SK-N-SH (cell line): ENCODE measurements at regions not wholly inside any gene's neighbourhood (a gene's known extent, or its start where the extent isn't known, plus 50 kb on each side); places are given as distances from the start of the nearest gene placed in this dataset.

Experiments used
- CTCF ChIA-PET: fragments of 300-600, 350-600 bp; formaldehyde crosslinking; extraction: SDS; loops from one replicate; lab custom pipeline; 2021; lab: Yijun Ruan, JAX
- POLR2A ChIA-PET: fragments of 350-600 bp; sonication (Branson Sonifier 250); formaldehyde crosslinking; extraction: SDS; loops from one replicate; lab custom pipeline; 2020; ENCODE audit warnings: antibody characterized with exemption, inconsistent platforms; lab: Yijun Ruan, JAX
- DNase-seq: peaks from one replicate; pipeline ENCODE4 v3.0.0; 2012
- H2AFZ ChIP-seq: fragments of 200-600 bp; sonication (generic); 2 replicates; pipeline ENCODE4 v1.8.1; 2016; ENCODE audit warnings: antibody characterized with exemption, mild to moderate bottlenecking, low read depth
- H3F3A ChIP-seq: fragments of 200-600 bp; sonication (generic); replicated peaks from 2 replicates; pipeline ENCODE3; 2016; ENCODE audit warnings: antibody characterized with exemption, mild to moderate bottlenecking; ENCODE audit not compliant: insufficient read depth
- H3K27ac ChIP-seq, 2 experiments: fragments of 200-500 bp in 1 of 2; fragments of 200-600 bp in 1 of 2; sonication (Bioruptor generic) in 1 of 2; sonication (generic), shearing (Covaris generic) in 1 of 2; 2 replicates each; pipeline versions ENCODE4 v1.5.1 to v1.6.1; 2014 to 2016; ENCODE audit warnings: low read depth in 2 of 2, inconsistent platforms in 1 of 2, low read length in 1 of 2, mild to moderate bottlenecking in 1 of 2, mixed read lengths in 1 of 2
- H3K27me3 ChIP-seq: fragments of 200-600 bp; sonication (generic), shearing (Covaris generic); 2 replicates; pipeline ENCODE4 v1.6.1; 2016; ENCODE audit warnings: mixed run types; ENCODE audit not compliant: insufficient read depth
- H3K36me3 ChIP-seq, 2 experiments: fragments of 200-500 bp in 1 of 2; fragments of 200-600 bp in 1 of 2; sonication (Bioruptor generic) in 1 of 2; sonication (generic) in 1 of 2; replicated peaks in 1 of 2; 2 replicates each; pipeline versions ENCODE3 to v1.5.1; 2014 to 2016; ENCODE audit warnings: low read length in 1 of 2, mild to moderate bottlenecking in 1 of 2; ENCODE audit not compliant: insufficient read depth in 2 of 2, control insufficient read depth in 1 of 2
- H3K4me1 ChIP-seq, 2 experiments: fragments of 200-500 bp in 1 of 2; fragments of 200-600 bp in 1 of 2; sonication (Bioruptor generic) in 1 of 2; sonication (generic), shearing (Covaris generic) in 1 of 2; 2 replicates each; pipeline versions ENCODE4 v1.5.1 to v1.6.1; 2014 to 2016; ENCODE audit warnings: low read depth in 1 of 2, low read length in 1 of 2, mixed run types in 1 of 2; ENCODE audit not compliant: insufficient read depth in 2 of 2, control insufficient read depth in 1 of 2
- H3K4me2 ChIP-seq: fragments of 200-600 bp; sonication (generic), shearing (Covaris generic); 2 replicates; pipeline ENCODE4 v1.6.1; 2017; ENCODE audit warnings: mixed run types
- H3K4me3 ChIP-seq, 2 experiments: fragments of 200-500 bp in 1 of 2; fragments of 200-600 bp in 1 of 2; sonication (Bioruptor generic) in 1 of 2; sonication (generic), shearing (Covaris generic) in 1 of 2; 2 replicates each; pipeline versions ENCODE4 v1.5.1 to v1.8.1; 2014 to 2016; ENCODE audit warnings: low read depth in 2 of 2, inconsistent platforms in 1 of 2, low read length in 1 of 2, mild to moderate bottlenecking in 1 of 2, mixed read lengths in 1 of 2, moderate library complexity in 1 of 2
- H3K79me2 ChIP-seq: fragments of 200-600 bp; sonication (generic); 2 replicates; pipeline ENCODE4 v1.8.1; 2017; ENCODE audit warnings: mild to moderate bottlenecking; ENCODE audit not compliant: insufficient read depth
- H3K9ac ChIP-seq: fragments of 200-600 bp; sonication (generic); 2 replicates; pipeline ENCODE4 v1.6.1; 2017; ENCODE audit warnings: mixed run types
- H3K9me2 ChIP-seq: fragments of 200-600 bp; sonication (generic); 2 replicates; pipeline ENCODE4 v1.6.1; 2017; ENCODE audit warnings: mixed run types
- H3K9me3 ChIP-seq: fragments of 200-600 bp; sonication (generic); 2 replicates; pipeline ENCODE4 v1.6.1; 2017; ENCODE audit warnings: mixed run types, mild to moderate bottlenecking, moderate library complexity
- H4K20me1 ChIP-seq: fragments of 200-600 bp; sonication (generic); 2 replicates; pipeline ENCODE4 v1.6.1; 2017; ENCODE audit warnings: mild to moderate bottlenecking, mixed run types; ENCODE audit not compliant: insufficient read depth
- FOSL2 ChIP-seq: IDR thresholded peaks from 2 replicates; pipeline ENCODE4 v1.4.0; 2012; ENCODE audit warnings: low read depth, mild to moderate bottlenecking, moderate library complexity, borderline replicate concordance
- FOXJ3 ChIP-seq: sonication (generic); formaldehyde crosslinking; IDR thresholded peaks from 2 replicates; pipeline ENCODE4 v1.5.1; 2020; ENCODE audit warnings: mild to moderate bottlenecking, missing genetic modification reagents
- GABPA ChIP-seq: IDR thresholded peaks from 2 replicates; pipeline ENCODE4 v1.4.0; 2012; ENCODE audit warnings: low read depth, mild to moderate bottlenecking
- JUND ChIP-seq: IDR thresholded peaks from 2 replicates; pipeline ENCODE4 v1.4.0; 2012
- NRF1 ChIP-seq: IDR thresholded peaks from 2 replicates; pipeline ENCODE4 v1.6.1; 2012; ENCODE audit warnings: low read depth, mild to moderate bottlenecking, low read length
- PBX3 ChIP-seq: IDR thresholded peaks from 2 replicates; pipeline ENCODE4; 2012
- RAD21 ChIP-seq: IDR thresholded peaks from 2 replicates; pipeline ENCODE4 v1.6.1; 2012; ENCODE audit warnings: mild to moderate bottlenecking, low read length
- RXRA ChIP-seq: IDR thresholded peaks from 2 replicates; pipeline ENCODE4 v1.4.0; 2012; ENCODE audit warnings: low read depth, mild to moderate bottlenecking, borderline replicate concordance
- TAF1 ChIP-seq: IDR thresholded peaks from 2 replicates; pipeline ENCODE4 v1.6.1; 2012; ENCODE audit warnings: low read depth, mild to moderate bottlenecking, low read length, moderate library complexity, borderline replicate concordance
- WGBS: methylation state at CpG from one replicate; pipeline ENCODE4 v1.1.6; 2017; ENCODE audit warnings: low lambda C conversion rate; 5-methylcytosine and 5-hydroxymethylcytosine counted together
- TF ChIP-seq, protein P1 (sequence below): IDR thresholded peaks from 2 replicates; pipeline ENCODE4 v1.6.1; 2012; ENCODE audit warnings: mild to moderate bottlenecking, low read depth, low read length, moderate library complexity
- TF ChIP-seq, protein P2 (sequence below): fragments of 150-350 bp; IDR thresholded peaks from 2 replicates; pipeline ENCODE4 v1.6.1; 2016; ENCODE audit warnings: mild to moderate bottlenecking, low read depth, low read length

GRCh38 chr20:50264534-50265145 lies 74.0 kb downstream of the CEBPB start:
- Histone ChIP-seq H3K9ac (no peak overlapping the region), H4K20me1 (no peaks in the 10 kb centered on the region), H3K9me2 (no peaks in the 10 kb centered on the region), H2AFZ (no peak overlapping the region), H3K4me1 (no peaks in the 10 kb centered on the region), H3K4me2 (no peak overlapping the region), H3K36me3 (no peaks in the 10 kb centered on the region), H3K79me2 (no peaks in the 10 kb centered on the region), H3K27ac (no peak overlapping the region), H3F3A (no peaks in the 10 kb centered on the region), H3K4me3 (no peak overlapping the region), H3K27me3 (no peaks in the 10 kb centered on the region), H3K9me3 (no peaks in the 10 kb centered on the region)
- TF ChIP-seq JUND (no peak), PBX3 (no peak), NRF1 (no peak), FOXJ3 (no peak), TAF1 (no peak), RAD21 (no peak), GABPA (no peak), RXRA (no peak), FOSL2 (no peak)
- TF ChIP-seq, protein P1, sequence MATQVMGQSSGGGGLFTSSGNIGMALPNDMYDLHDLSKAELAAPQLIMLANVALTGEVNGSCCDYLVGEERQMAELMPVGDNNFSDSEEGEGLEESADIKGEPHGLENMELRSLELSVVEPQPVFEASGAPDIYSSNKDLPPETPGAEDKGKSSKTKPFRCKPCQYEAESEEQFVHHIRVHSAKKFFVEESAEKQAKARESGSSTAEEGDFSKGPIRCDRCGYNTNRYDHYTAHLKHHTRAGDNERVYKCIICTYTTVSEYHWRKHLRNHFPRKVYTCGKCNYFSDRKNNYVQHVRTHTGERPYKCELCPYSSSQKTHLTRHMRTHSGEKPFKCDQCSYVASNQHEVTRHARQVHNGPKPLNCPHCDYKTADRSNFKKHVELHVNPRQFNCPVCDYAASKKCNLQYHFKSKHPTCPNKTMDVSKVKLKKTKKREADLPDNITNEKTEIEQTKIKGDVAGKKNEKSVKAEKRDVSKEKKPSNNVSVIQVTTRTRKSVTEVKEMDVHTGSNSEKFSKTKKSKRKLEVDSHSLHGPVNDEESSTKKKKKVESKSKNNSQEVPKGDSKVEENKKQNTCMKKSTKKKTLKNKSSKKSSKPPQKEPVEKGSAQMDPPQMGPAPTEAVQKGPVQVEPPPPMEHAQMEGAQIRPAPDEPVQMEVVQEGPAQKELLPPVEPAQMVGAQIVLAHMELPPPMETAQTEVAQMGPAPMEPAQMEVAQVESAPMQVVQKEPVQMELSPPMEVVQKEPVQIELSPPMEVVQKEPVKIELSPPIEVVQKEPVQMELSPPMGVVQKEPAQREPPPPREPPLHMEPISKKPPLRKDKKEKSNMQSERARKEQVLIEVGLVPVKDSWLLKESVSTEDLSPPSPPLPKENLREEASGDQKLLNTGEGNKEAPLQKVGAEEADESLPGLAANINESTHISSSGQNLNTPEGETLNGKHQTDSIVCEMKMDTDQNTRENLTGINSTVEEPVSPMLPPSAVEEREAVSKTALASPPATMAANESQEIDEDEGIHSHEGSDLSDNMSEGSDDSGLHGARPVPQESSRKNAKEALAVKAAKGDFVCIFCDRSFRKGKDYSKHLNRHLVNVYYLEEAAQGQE, result no peak
- TF ChIP-seq, protein P2, sequence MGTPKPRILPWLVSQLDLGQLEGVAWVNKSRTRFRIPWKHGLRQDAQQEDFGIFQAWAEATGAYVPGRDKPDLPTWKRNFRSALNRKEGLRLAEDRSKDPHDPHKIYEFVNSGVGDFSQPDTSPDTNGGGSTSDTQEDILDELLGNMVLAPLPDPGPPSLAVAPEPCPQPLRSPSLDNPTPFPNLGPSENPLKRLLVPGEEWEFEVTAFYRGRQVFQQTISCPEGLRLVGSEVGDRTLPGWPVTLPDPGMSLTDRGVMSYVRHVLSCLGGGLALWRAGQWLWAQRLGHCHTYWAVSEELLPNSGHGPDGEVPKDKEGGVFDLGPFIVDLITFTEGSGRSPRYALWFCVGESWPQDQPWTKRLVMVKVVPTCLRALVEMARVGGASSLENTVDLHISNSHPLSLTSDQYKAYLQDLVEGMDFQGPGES, result no peak
- CTCF ChIA-PET, result interaction anchor here (0.7 to 1.2 kb wide), 3 partner anchors 10 to 179 kb away, joined by 3 read pairs; no protein-coding TSS in a partner anchor
- no peak for DNase-seq
- POLR2A ChIA-PET, result no interaction called here
- 92% methylated on average over 13 of the region's 13 CpGs for WGBS
